Activated T-cell treated with anti-CD3 and anti-CD28 coated beads, Interleukin-2, amount 50 U/mL, for 72 hours (primary cell): ENCODE measurements at regions not wholly inside any gene's neighbourhood (a gene's known extent, or its start where the extent isn't known, plus 50 kb on each side); places are given as distances from the start of the nearest gene placed in this dataset.
"Not testable (repeated sequence)": the region's sequence is repeated elsewhere in the genome, so short reads cannot be mapped to it uniquely, and the experiment has no call there.

Experiments used
- ATAC-seq, 2 donors: fragments of 150-1000 bp; cut with Tn5 transposase; replicated peaks in 1 of 2; 2 replicates each; pipeline ENCODE4 v1.10.0; 2021; ENCODE audit warnings: moderate library complexity in 2 of 2, mild to moderate bottlenecking in 1 of 2
- DNase-seq, 2 donors: peaks; one replicate each; pipeline ENCODE4 v3.0.0; 2021 to 2022; ENCODE audit warnings: mixed read lengths in 1 of 2
- H3K27ac Mint-ChIP-seq: one replicate; pipeline ENCODE4 v1.8.0; 2022; ENCODE audit warnings: mild to moderate bottlenecking, moderate library complexity, mixed read lengths
- H3K27me3 Mint-ChIP-seq: one replicate; pipeline ENCODE4 v1.8.0; 2022; ENCODE audit warnings: low read depth, mixed read lengths
- H3K36me3 Mint-ChIP-seq, 2 donors: one replicate each; pipeline ENCODE4 v1.8.0; 2022; ENCODE audit warnings: mixed read lengths in 2 of 2, mild to moderate bottlenecking in 1 of 2; ENCODE audit not compliant: insufficient read depth in 2 of 2
- H3K4me1 Mint-ChIP-seq: one replicate; pipeline ENCODE4 v1.8.0; 2022; ENCODE audit warnings: low read depth, mixed read lengths
- H3K4me3 Mint-ChIP-seq, 2 donors: one replicate each; pipeline ENCODE4 v1.8.0; 2022; ENCODE audit warnings: mild to moderate bottlenecking in 2 of 2, mixed read lengths in 2 of 2, moderate library complexity in 2 of 2
- H3K9me3 Mint-ChIP-seq, 2 donors: one replicate each; pipeline ENCODE4 v1.8.0; 2022; ENCODE audit warnings: mixed read lengths in 2 of 2

DNA sequence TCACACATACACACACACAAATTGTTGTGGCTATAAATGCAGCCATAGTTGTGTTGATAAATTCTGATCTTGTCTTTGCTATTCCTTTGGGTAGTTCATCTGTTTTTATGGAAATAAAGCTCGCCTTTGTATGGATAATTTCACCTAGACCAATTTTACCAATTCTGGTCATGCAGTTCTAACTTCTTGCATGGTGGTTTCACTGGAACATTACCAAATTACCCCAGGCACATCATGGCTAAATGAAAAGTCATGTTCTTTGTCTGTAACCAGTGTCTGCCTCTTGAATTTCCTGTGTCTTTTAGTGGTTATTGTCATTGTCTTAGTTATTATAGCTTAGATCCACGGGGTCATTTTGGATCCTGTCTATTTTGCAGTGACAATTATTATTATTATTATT lies 50.3 kb upstream of the TMC1 start:
- Mint-ChIP-seq H3K4me3 (no peak overlapping the region), H3K27ac (no peak overlapping the region), H3K9me3 (peaks cover 2 to 3% of the 10 kb centered on the region in 2 donors), H3K27me3 (no peaks in the 10 kb centered on the region), H3K4me1 (peaks cover 23% of the 10 kb centered on the region), H3K36me3 (peaks cover 1 to 4% of the 10 kb centered on the region in 2 donors)
- ATAC-seq, result no peak
- DNase-seq, result no peak

DNA sequence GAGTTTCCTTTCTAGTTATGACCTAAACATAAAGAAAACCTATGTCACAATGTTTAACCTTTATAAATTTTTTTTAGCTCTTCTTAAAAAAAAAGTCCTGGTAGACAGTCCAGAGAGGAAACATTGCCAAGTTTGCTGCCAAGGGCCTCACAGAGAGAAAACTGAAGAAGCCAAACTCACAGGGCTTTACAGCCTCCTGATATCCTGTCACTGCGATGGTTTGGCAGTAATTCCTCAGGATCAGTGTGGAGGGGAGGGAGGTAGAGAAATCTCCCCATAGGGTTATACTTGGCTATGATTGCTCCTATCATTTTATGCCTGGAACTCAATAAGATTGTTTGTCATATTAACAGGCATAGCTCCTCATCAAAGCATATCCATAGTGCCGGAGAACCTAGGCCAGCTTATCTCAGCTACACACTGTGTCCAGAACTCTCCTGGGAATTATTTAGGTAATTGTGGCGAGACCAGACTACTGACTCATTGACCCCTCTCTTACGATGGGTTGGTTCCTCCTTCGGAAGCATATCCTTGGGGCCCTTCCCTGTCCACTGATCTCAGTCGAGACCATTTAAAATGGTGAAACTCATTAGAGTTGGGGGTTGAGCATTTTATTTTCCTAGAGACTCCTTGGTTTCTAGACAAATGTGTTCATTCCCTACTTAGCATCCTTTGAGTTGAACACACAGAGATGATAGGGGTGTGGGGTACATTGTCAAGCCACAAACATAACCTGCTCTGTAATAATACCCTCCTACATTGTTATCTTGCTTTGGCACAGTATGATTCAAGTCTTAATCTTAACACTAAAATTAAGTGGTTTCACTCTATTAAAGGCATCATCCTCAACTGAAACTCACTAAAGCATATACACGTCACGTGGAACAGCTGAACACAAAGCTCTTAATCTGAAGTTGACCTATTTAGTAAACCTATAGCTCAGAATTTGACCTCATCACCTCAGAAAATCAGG lies 53.4 kb upstream of the TMC1 start:
- no peak for DNase-seq

DNA sequence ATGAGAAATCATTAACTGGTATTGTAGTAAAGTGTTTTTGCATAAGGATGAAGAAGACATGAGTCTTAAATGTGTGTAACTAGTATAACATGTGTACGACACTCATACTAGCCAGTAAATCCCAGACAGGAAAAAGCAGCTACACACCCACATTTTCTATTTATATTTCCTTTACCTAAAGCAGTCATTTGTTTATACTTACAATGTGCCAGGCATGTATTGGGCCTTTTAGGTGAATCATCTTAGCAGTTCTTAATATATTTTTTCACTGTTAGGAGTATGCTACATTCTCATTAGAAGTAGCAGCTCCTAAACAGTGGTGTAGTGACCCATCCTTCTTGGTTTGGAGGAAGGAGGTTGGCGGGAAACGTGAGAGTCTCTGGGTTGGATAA lies 55.8 kb upstream of the TMC1 start:
- peaks cover 6% of the 10 kb centered on the region for H3K4me1 Mint-ChIP-seq
- no peak for DNase-seq
- no peaks in the 10 kb centered on the region for H3K36me3 Mint-ChIP-seq
- no peak for ATAC-seq
- H3K9me3 Mint-ChIP-seq, result no peaks in the 10 kb centered on the region
- H3K27ac Mint-ChIP-seq, result no peak overlapping the region
- H3K27me3 Mint-ChIP-seq, result no peaks in the 10 kb centered on the region
- peak overlapping the region in 1 of 2 donors; percentile 8 for H3K4me3 Mint-ChIP-seq

More for the DNA sequence above, 53.4 kb upstream of the TMC1 start:
- Mint-ChIP-seq H3K4me1 (peaks cover 10% of the 10 kb centered on the region), H3K27me3 (no peaks in the 10 kb centered on the region), H3K9me3 (peaks cover 2 to 3% of the 10 kb centered on the region in 2 donors), H3K4me3 (no peak overlapping the region), H3K27ac (peak overlapping the region; percentile 30), H3K36me3 (peaks cover 0 to 4% of the 10 kb centered on the region in 2 donors)
- no peak for ATAC-seq

DNA sequence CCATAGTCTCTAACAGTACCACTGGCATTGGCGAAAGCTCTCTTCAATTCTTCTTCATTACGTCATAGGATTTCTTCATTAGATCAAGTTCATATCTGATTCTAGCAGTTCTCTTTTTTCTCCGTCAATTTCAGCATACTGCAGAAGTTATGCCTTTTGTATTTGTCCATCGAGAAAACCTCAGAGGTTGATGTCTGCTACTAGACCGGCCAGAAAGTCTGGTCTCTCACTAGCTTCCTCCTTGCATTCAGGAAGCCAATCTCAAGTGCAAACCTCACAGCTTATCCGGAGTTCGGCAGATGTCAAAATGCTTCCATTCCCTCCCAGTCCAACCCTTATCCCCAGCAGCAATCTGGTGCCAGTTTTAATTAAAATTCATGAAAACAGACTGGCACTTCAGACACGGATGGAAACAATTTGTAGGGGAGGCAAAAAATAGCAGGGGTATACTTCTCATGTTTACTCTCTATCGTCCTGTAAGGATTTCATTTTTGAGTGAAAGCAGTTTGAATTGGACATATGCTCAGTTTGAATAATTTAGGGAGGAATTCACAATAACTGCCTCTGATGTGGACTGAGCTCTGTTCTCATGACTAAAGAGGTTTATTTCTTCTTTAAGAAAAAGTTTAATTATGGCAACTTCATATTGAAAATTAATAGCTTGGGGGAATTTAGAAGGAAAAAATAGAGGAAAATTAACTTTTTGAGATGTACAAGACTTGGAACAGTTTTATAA lies 56.4 kb upstream of the TMC1 start:
- Mint-ChIP-seq H3K27ac (no peak overlapping the region), H3K4me1 (peaks cover 6% of the 10 kb centered on the region), H3K9me3 (no peaks in the 10 kb centered on the region), H3K4me3 (peak overlapping the region in 1 of 2 donors; percentile 8), H3K36me3 (no peaks in the 10 kb centered on the region), H3K27me3 (no peaks in the 10 kb centered on the region)
- ATAC-seq (no peak), DNase-seq (no peak)

DNA sequence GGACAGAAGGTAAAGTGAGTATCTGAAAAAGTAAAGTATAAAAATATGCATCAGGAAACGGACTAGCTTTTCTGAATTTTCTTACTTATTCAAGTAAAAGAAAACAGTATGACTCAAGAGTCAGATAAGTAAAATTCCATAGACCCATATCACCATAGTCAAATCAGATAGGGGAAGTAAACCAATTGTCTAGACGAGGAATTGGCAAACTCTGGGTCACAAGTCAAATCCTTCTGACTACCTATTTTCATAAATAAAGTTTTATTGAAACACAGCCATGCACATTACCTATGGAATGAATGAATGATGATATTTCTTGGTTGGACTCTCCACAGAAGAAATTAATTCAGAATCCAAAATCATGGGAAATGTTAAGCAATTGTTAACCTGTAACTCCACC lies 59.1 kb upstream of the TMC1 start:
- H3K27ac Mint-ChIP-seq, result no peak overlapping the region
- H3K4me1 Mint-ChIP-seq, result peaks cover 15% of the 10 kb centered on the region
- no peaks in the 10 kb centered on the region for H3K27me3 Mint-ChIP-seq
- no peaks in the 10 kb centered on the region for H3K9me3 Mint-ChIP-seq
- no peaks in the 10 kb centered on the region for H3K36me3 Mint-ChIP-seq
- DNase-seq (no peak), ATAC-seq (no peak)
- H3K4me3 Mint-ChIP-seq, result no peak overlapping the region

DNA sequence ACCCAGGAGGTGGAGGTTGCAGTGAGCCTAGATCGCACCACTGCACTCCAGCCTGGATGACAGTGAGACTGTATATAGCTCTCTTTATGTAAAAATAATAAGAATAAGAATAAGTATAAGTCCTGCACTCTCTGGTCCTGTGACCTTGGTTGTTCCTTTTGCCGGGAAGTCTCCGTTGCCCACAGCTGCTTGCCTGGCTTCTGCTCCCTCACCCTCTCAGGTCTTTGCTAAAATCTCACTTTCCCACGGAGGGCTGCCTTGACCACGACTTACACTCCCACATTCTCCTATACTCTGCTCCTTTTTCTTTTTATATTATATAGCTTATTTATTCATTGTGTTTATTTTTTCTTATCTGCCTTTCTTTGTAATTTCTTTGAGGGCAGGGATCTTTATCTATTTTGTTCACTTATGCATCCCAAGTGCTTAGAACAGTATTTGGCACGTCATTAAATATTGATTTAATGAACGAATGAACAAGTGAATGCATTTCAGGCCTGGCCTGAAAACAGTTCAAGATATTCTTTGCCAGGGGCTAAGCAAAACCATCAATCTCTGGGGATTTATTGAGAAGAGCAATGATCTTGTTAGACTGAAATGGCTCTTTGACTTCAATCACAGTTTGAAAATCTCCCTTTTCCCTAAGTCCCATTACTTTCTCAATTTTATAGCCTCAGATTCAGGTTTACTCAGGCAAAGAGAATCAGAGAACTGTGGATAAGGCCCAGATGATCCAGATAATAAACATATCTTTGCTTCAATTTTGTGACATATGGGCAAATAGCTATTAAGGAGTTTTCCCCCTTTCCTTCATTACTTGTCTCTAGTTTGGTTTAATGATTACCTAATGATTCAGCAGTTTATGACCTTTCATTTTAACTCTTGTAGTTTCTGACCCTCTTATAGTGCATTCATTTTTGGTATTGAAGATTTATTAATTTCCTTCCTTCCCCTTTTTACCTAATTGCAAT lies 60.8 kb upstream of the TMC1 start:
- Mint-ChIP-seq H3K4me1 (peaks cover 14% of the 10 kb centered on the region), H3K36me3 (no peaks in the 10 kb centered on the region), H3K27ac (no peak overlapping the region), H3K4me3 (no peak overlapping the region), H3K27me3 (no peaks in the 10 kb centered on the region), H3K9me3 (no peaks in the 10 kb centered on the region)
- ATAC-seq, result no peak
- no peak for DNase-seq

DNA sequence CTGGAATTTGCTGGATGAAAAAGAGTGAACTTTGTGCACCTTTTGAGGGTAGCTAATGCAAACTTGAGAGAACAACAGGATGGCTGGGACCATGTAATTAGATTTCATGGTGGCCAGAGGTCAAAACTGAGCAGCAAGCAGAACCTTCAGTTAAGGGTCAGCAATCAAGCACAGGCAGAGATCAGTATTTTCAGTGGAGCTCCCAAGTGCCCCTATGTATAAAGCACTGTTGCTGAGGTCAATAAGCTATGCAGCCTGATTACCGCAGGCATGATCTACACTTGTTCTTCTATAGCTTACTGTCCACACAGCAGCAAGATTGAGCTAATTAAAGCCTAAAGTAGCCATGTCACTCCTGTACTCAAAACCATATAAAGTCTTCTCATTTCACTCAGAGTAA lies 62.1 kb upstream of the TMC1 start:
- no peaks in the 10 kb centered on the region for H3K9me3 Mint-ChIP-seq
- peaks cover 9% of the 10 kb centered on the region for H3K4me1 Mint-ChIP-seq
- no peaks in the 10 kb centered on the region for H3K36me3 Mint-ChIP-seq
- H3K27me3 Mint-ChIP-seq, result no peaks in the 10 kb centered on the region
- DNase-seq, result no peak
- no peak for ATAC-seq
- no peak overlapping the region for H3K27ac Mint-ChIP-seq
- H3K4me3 Mint-ChIP-seq, result no peak overlapping the region

DNA sequence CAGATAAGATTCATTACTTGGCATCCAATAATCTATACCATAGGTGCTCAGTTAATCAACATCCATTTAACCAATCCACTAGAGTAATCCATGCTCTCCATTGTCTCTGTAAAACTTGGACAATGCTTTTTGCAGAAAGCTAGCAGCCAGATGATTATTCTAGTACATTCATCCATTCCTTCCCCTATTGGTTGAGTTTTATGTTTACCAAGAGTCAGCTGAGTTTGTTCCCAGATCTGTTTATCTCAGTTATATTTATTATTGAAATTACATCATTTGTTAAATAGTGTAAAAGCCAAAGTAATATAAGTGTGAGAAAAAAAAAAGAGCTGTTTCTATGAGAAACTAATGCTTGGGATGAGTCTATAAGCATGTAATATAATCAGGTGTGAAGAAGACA lies 63.3 kb upstream of the TMC1 start:
- Mint-ChIP-seq H3K27me3 (no peaks in the 10 kb centered on the region), H3K27ac (no peak overlapping the region), H3K4me1 (peaks cover 9% of the 10 kb centered on the region), H3K4me3 (no peak overlapping the region), H3K9me3 (no peaks in the 10 kb centered on the region), H3K36me3 (no peaks in the 10 kb centered on the region)
- ATAC-seq (no peak), DNase-seq (no peak)

DNA sequence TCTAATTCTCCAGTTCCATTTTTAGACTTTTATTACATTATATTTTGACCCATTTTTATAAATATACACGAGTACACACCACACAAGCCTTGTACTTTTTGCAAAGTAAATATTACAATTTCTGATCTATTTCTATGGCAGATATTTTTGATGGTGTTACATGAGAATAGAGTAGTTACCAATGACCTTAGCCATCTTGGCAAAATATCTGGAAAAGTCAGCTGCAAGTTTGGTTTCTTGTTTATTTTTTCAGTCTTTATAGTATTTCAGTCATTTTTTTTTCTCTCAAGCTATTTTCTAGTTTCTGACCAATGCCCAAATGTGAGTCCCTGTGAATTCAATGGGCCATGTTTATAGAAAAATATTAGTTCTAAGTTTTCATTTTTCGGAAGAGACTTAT lies 64.0 kb upstream of the TMC1 start:
- H3K27ac Mint-ChIP-seq, result no peak overlapping the region
- H3K4me1 Mint-ChIP-seq, result peaks cover 9% of the 10 kb centered on the region
- no peaks in the 10 kb centered on the region for H3K27me3 Mint-ChIP-seq
- no peaks in the 10 kb centered on the region for H3K9me3 Mint-ChIP-seq
- no peaks in the 10 kb centered on the region for H3K36me3 Mint-ChIP-seq
- H3K4me3 Mint-ChIP-seq, result no peak overlapping the region
- DNase-seq, result no peak
- ATAC-seq, result no peak

DNA sequence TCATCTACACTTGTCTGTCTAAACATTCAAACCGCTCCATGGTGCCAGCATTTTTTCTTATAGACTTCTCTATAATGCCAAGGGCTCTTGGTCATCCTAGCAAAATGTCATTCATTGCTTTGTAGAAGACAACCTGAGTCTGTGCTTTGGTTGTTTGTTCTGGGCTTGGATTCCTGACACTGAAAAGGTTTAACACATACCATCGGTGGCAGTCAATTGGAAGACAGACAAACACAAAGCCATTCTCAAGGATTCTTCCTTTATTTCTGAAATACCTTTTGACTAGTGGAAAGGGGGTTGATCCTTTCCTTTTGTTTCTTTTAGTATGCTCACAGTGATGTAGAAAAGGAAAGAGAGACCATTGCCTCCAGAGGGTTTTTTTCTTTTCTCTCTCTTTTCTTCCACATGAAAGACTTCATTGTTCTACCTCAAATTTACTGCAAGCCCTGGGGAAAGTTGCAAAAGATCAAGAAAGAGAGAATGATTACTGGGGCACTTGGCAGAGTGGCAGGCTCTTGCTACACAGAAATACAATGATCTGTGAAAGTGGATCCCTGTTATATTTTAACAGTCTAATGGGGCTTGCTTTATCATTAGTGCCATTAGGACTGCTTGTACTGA lies 66.4 kb upstream of the TMC1 start:
- DNase-seq, result no peak
- Mint-ChIP-seq H3K4me3 (no peak overlapping the region), H3K27me3 (no peaks in the 10 kb centered on the region), H3K4me1 (peaks cover 9% of the 10 kb centered on the region), H3K36me3 (no peaks in the 10 kb centered on the region), H3K9me3 (peaks cover 0 to 1% of the 10 kb centered on the region in 2 donors), H3K27ac (peak overlapping the region; percentile 50)
- no peak for ATAC-seq

DNA sequence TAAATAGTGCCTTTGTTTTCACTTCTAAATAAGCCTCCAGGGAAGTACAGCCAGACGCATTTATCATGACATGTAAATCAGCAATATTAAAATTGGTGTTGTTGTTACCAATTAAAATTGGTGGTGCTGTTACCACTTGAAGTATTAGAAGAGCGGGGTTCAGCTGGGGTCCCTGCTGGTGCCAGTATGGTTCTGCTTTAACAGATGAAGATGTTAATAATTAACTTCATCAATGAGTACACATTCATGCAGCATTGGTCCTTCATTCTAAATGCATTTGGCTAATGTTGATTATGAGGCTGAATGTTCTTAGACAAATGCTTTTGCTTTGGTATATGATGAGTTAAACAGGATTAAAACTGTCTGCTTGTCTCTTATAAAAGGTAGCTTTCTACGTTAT lies 67.6 kb upstream of the TMC1 start:
- DNase-seq, result no peak
- Mint-ChIP-seq H3K9me3 (peaks cover 0 to 1% of the 10 kb centered on the region in 2 donors), H3K27ac (no peak overlapping the region)

DNA sequence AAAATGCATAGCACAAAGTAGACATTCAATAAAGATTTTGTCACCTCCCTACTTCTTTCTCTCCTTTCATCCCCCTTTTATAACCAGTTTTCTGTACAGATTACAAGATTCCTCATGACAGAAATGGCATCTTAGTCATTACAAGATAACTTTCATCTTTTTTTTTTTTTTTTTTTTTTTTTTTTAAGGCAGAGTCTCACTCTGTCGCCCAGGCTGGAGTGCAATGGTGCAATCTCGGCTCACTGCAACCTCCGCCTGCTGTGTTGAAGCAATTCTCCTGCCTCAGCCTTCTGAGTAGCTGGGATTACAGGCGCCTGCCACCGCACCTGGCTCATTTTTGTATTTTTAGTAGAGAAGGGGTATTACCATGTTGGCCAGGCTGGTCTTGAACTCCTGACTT lies 75.2 kb upstream of the TMC1 start:
- H3K27ac Mint-ChIP-seq, DNase-seq, H3K9me3 Mint-ChIP-seq, H3K4me3 Mint-ChIP-seq, H3K36me3 Mint-ChIP-seq, ATAC-seq: not testable (repeated sequence)
- H3K27me3 Mint-ChIP-seq, result peaks cover 11% of the 10 kb centered on the region
- H3K4me1 Mint-ChIP-seq, result peaks cover 34% of the 10 kb centered on the region

More for the DNA sequence above, 67.6 kb upstream of the TMC1 start:
- ATAC-seq, result no peak
- H3K4me3 Mint-ChIP-seq, result no peak overlapping the region
- peaks cover 4% of the 10 kb centered on the region for H3K27me3 Mint-ChIP-seq
- H3K4me1 Mint-ChIP-seq, result peaks cover 9% of the 10 kb centered on the region
- no peaks in the 10 kb centered on the region for H3K36me3 Mint-ChIP-seq
